H1 (cell line): ENCODE measurements at regions not wholly inside any gene's neighbourhood (a gene's known extent, or its start where the extent isn't known, plus 50 kb on each side); places are given as distances from the start of the nearest gene placed in this dataset.

Experiments
- CTCF ChIA-PET: fragments of 300-600 bp; sonication (Branson Sonifier 250); formaldehyde crosslinking; loops from one replicate; lab custom pipeline; 2021; ENCODE audit not compliant: partially characterized antibody; lab: Charles Lee
- POLR2A ChIA-PET: fragments of 300-600 bp; sonication (Branson Sonifier 250); formaldehyde crosslinking; loops from one replicate; lab custom pipeline; 2021; ENCODE audit warnings: inconsistent platforms; ENCODE audit not compliant: partially characterized antibody; lab: Charles Lee
- DNase-seq, 2 experiments: peaks; one replicate each; pipeline versions ENCODE4 v3.0.0 to v3.0.0-alpha.2; 2010 to 2022; ENCODE audit warnings: low spot score in 2 of 2, low read depth in 1 of 2, mixed read lengths in 1 of 2
- FAIRE-seq: peaks from 2 replicates; lab custom pipeline; 2011; peaks lifted over from hg19 to GRCh38; lab: Jason Lieb, UNC
- H2AFZ ChIP-seq: 2 replicates; pipeline ENCODE4 v1.8.1; 2012; ENCODE audit warnings: low read length, inconsistent platforms
- H2AK5ac ChIP-seq: 2 replicates; pipeline ENCODE4 v1.6.1; 2013; ENCODE audit warnings: low read depth, low read length
- H2BK120ac ChIP-seq: replicated peaks from 2 replicates; pipeline ENCODE3; 2013; ENCODE audit warnings: low read depth, low read length, inconsistent platforms
- H2BK12ac ChIP-seq: 2 replicates; pipeline ENCODE4 v1.6.1; 2013; ENCODE audit warnings: low read depth, low read length
- H2BK15ac ChIP-seq: 2 replicates; pipeline ENCODE4 v1.6.1; 2013; ENCODE audit warnings: low read length
- H2BK20ac ChIP-seq: 2 replicates; pipeline ENCODE4 v1.6.1; 2013; ENCODE audit warnings: low read length
- H2BK5ac ChIP-seq: 2 replicates; pipeline ENCODE4 v1.6.1; 2013; ENCODE audit warnings: low read depth, low read length
- H3K14ac ChIP-seq: 2 replicates; pipeline ENCODE4 v1.6.1; 2013; ENCODE audit warnings: inconsistent platforms; ENCODE audit not compliant: insufficient read length
- H3K18ac ChIP-seq: 2 replicates; pipeline ENCODE4 v1.6.1; 2013; ENCODE audit warnings: low read length; ENCODE audit errors: extremely low read depth
- H3K23ac ChIP-seq: 2 replicates; pipeline ENCODE4 v1.6.1; 2013; ENCODE audit warnings: inconsistent platforms; ENCODE audit not compliant: insufficient read length
- H3K23me2 ChIP-seq: 2 replicates; pipeline ENCODE4 v1.6.1; 2013; ENCODE audit warnings: low read depth, low read length
- H3K27ac ChIP-seq: 2 replicates; pipeline ENCODE4 v1.6.1; 2011; ENCODE audit warnings: low read depth, low read length, inconsistent platforms
- H3K27me3 ChIP-seq, 4 experiments: replicated peaks in 1 of 4; 1 replicate in 1 of 4; 2 replicates in 3 of 4; pipeline versions ENCODE4 v1.6.1 to v1.8.1; 2011 to 2013; ENCODE audit warnings: low read length in 3 of 4, mild to moderate bottlenecking in 3 of 4, inconsistent platforms in 2 of 4, mixed read lengths in 2 of 4, moderate library complexity in 1 of 4; ENCODE audit not compliant: control insufficient read depth in 3 of 4, insufficient read depth in 3 of 4; ENCODE audit errors: extremely low read depth in 1 of 4
- H3K36me3 ChIP-seq, 4 experiments: 2 replicates each; pipeline versions ENCODE4 v1.6.1 to v1.8.1; 2011 to 2013; ENCODE audit warnings: mild to moderate bottlenecking in 4 of 4, low read length in 3 of 4, moderate library complexity in 2 of 4, control low read depth in 1 of 4, inconsistent platforms in 1 of 4; ENCODE audit not compliant: insufficient read depth in 4 of 4, control insufficient read depth in 2 of 4
- H3K4ac ChIP-seq: replicated peaks from 2 replicates; pipeline ENCODE3; 2013; ENCODE audit warnings: low read length, low read depth, mixed read lengths, inconsistent platforms; ENCODE audit not compliant: insufficient read length
- H3K4me1 ChIP-seq, 4 experiments: replicated peaks in 1 of 4; 1 replicate in 1 of 4; 2 replicates in 3 of 4; pipeline versions ENCODE4 v1.6.1 to v1.8.1; 2011 to 2013; ENCODE audit warnings: low read length in 3 of 4, inconsistent platforms in 2 of 4, mixed read lengths in 1 of 4; ENCODE audit not compliant: insufficient read depth in 4 of 4, control insufficient read depth in 3 of 4
- H3K4me2 ChIP-seq, 2 experiments: 2 replicates each; pipeline versions ENCODE4 v1.6.1 to v1.8.1; 2011 to 2013; ENCODE audit warnings: low read depth in 2 of 2, low read length in 2 of 2, control low read depth in 1 of 2, inconsistent platforms in 1 of 2, mild to moderate bottlenecking in 1 of 2; ENCODE audit not compliant: insufficient read depth in 1 of 2
- H3K4me3 ChIP-seq, 4 experiments: fragments of 200-600, 300-600 bp in 1 of 4; sonication (generic), shearing (Covaris generic), sonication (Bioruptor Twin) in 1 of 4; 2 replicates each; pipeline versions ENCODE4 v1.5.1 to v1.8.1; 2011 to 2016; ENCODE audit warnings: low read length in 4 of 4, low read depth in 3 of 4, control low read depth in 2 of 4, inconsistent platforms in 2 of 4, mild to moderate bottlenecking in 2 of 4, mixed read lengths in 1 of 4, moderate library complexity in 1 of 4; ENCODE audit not compliant: insufficient read depth in 2 of 4; ENCODE audit errors: extremely low read depth in 1 of 4
- H3K56ac ChIP-seq: replicated peaks from 2 replicates; pipeline ENCODE3; 2013; ENCODE audit warnings: low read depth, mild to moderate bottlenecking, mixed read lengths, low read length, inconsistent platforms; ENCODE audit not compliant: insufficient read length
- H3K79me1 ChIP-seq: 2 replicates; pipeline ENCODE4 v1.6.1; 2013; ENCODE audit warnings: low read depth, low read length, control low read depth
- H3K79me2 ChIP-seq, 2 experiments: 2 replicates each; pipeline versions ENCODE4 v1.6.1 to v1.8.1; 2012 to 2013; ENCODE audit warnings: low read length in 2 of 2, mild to moderate bottlenecking in 2 of 2, inconsistent platforms in 1 of 2; ENCODE audit not compliant: insufficient read depth in 2 of 2, control insufficient read depth in 1 of 2
- H3K9ac ChIP-seq, 4 experiments: replicated peaks in 1 of 4; 1 replicate in 1 of 4; 2 replicates in 3 of 4; pipeline versions ENCODE4 v1.6.1 to v1.8.1; 2011 to 2013; ENCODE audit warnings: low read depth in 3 of 4, low read length in 3 of 4, control low read depth in 2 of 4, mild to moderate bottlenecking in 2 of 4, moderate library complexity in 2 of 4, inconsistent platforms in 1 of 4; ENCODE audit errors: extremely low read depth in 1 of 4
- H3K9me3 ChIP-seq, 2 experiments: 2 replicates each; pipeline versions ENCODE4 v1.6.1 to v1.8.1; 2012 to 2013; ENCODE audit warnings: mild to moderate bottlenecking in 2 of 2, moderate library complexity in 2 of 2, control low read depth in 1 of 2, inconsistent platforms in 1 of 2, low read depth in 1 of 2, low read length in 1 of 2, mixed read lengths in 1 of 2; ENCODE audit not compliant: insufficient read depth in 2 of 2
- H4K20me1 ChIP-seq, 2 experiments: replicated peaks in 1 of 2; 2 replicates each; pipeline versions ENCODE3 to v1.8.1; 2011 to 2013; ENCODE audit warnings: inconsistent platforms in 2 of 2, low read length in 2 of 2, mild to moderate bottlenecking in 1 of 2; ENCODE audit not compliant: insufficient read depth in 2 of 2, control insufficient read depth in 1 of 2
- H4K5ac ChIP-seq: 2 replicates; pipeline ENCODE4 v1.6.1; 2013; ENCODE audit warnings: low read length, low read depth, mixed read lengths, inconsistent platforms; ENCODE audit not compliant: insufficient read length
- H4K8ac ChIP-seq: 2 replicates; pipeline ENCODE4 v1.8.0; 2013; ENCODE audit warnings: mild to moderate bottlenecking, moderate library complexity, low read length, inconsistent platforms; ENCODE audit not compliant: insufficient read depth; ENCODE audit errors: extremely low read depth
- H4K91ac ChIP-seq: replicated peaks from 2 replicates; pipeline ENCODE3; 2013; ENCODE audit warnings: low read length, mixed read lengths, inconsistent platforms; ENCODE audit not compliant: insufficient read length
- CTCF ChIP-seq, 3 experiments: IDR thresholded peaks; 1 replicate in 2 of 3; 2 replicates in 1 of 3; pipeline versions ENCODE4 v1.5.1 to v1.6.1; 2011; ENCODE audit warnings: low read length in 3 of 3, mild to moderate bottlenecking in 3 of 3, inconsistent platforms in 2 of 3, low read depth in 1 of 3, moderate library complexity in 1 of 3; ENCODE audit not compliant: insufficient read depth in 1 of 3; ENCODE audit errors: control extremely low read depth in 1 of 3
- RAD21 ChIP-seq, 2 experiments: IDR thresholded peaks in 1 of 2; conservative IDR thresholded peaks in 1 of 2; 2 replicates each; pipeline ENCODE4 v1.6.1; 2011; ENCODE audit warnings: low read depth in 2 of 2, low read length in 2 of 2, improper control_type of control experiment in 1 of 2, inconsistent platforms in 1 of 2, mild to moderate bottlenecking in 1 of 2, moderate library complexity in 1 of 2
- SP1 ChIP-seq: IDR thresholded peaks from 2 replicates; pipeline ENCODE4 v1.6.1; 2011; ENCODE audit warnings: low read depth, low read length
- WGBS, 2 experiments: shearing (Covaris generic) in 1 of 2; methylation state at CpG; one replicate each; pipeline versions ENCODE4 v1.1.6 to v1.1.7; 2013 to 2015; ENCODE audit warnings: low lambda C conversion rate in 2 of 2, mixed read lengths in 2 of 2, inconsistent platforms in 1 of 2, low coverage in 1 of 2, missing lambda C conversion rate in 1 of 2; ENCODE audit not compliant: insufficient replicate concordance in 2 of 2, insufficient coverage in 1 of 2, insufficient read length in 1 of 2; ENCODE audit errors: extremely low coverage in 1 of 2, missing lambda C conversion rate in 1 of 2; 5-methylcytosine and 5-hydroxymethylcytosine counted together

GRCh38 chr5:68055686-68056085 lies 159.9 kb upstream of the PIK3R1 start:
- no peaks in the 10 kb centered on the region for H3K9me3 ChIP-seq
- H3K4ac ChIP-seq = no peak overlapping the region
- no peaks in the 10 kb centered on the region for H4K20me1 ChIP-seq
- no peaks in the 10 kb centered on the region for H3K4me1 ChIP-seq
- no peak overlapping the region for H2BK5ac ChIP-seq
- no peak overlapping the region for H2BK12ac ChIP-seq
- no peak overlapping the region for H2BK15ac ChIP-seq
- no peak overlapping the region for H2AK5ac ChIP-seq
- no peaks in the 10 kb centered on the region for H3K79me1 ChIP-seq
- H3K79me2 ChIP-seq = no peaks in the 10 kb centered on the region
- H3K27ac ChIP-seq = no peak overlapping the region
- H2BK120ac ChIP-seq = no peak overlapping the region
- no peak overlapping the region for H3K56ac ChIP-seq
- no peak overlapping the region for H4K91ac ChIP-seq
- POLR2A ChIA-PET = no interaction called here
- no peak overlapping the region for H3K14ac ChIP-seq
- 73% methylated on average over 1 of the region's 1 CpG; no CpG with 5 or more reads in 1 of the 2 experiments for WGBS, 2 experiments
- no peak overlapping the region for H4K8ac ChIP-seq
- no peak overlapping the region for H3K4me3 ChIP-seq
- TF ChIP-seq RAD21 (IDR thresholded peaks at IDR 0.05 in 1 of 2, conservative IDR thresholded peaks at IDR 0.05 in 1 of 2; ENCODE audit: low read depth in 2 of 2, low read length in 2 of 2) = peak; percentile 21 to 28; a peak in 2 of 4 replicates
- no peak for TF ChIP-seq SP1
- TF ChIP-seq CTCF (IDR thresholded peaks at IDR 0.05; ENCODE audit: control extremely low read depth in 1 of 3, insufficient read depth in 1 of 3, low read depth in 1 of 3, low read length in 3 of 3) = peak in 1 of 3 experiments; percentile 45; a peak in 2 of 4 replicates
- TF ChIP-seq, all 59 proteins: peak for 2
- Histone ChIP-seq H3K9ac (no peak overlapping the region), H3K23me2 (0 out of 2 replicates have a peak, but pooled peaks cover 2% of the 10 kb centered on the region), H2BK20ac (no peak overlapping the region), H3K23ac (no peak overlapping the region), H3K4me2 (no peak overlapping the region), H3K27me3 (no peaks in the 10 kb centered on the region), H3K36me3 (no peaks in the 10 kb centered on the region), H4K5ac (no peak overlapping the region), H3K18ac (no peak overlapping the region), H2AFZ (no peak overlapping the region)
- FAIRE-seq (no peak), DNase-seq (no peak)
- CTCF ChIA-PET = interaction anchor here (1.6 to 1.7 kb wide), 2 partner anchors 191 to 549 kb away, joined by 3 read pairs; no protein-coding TSS in a partner anchor
